HG03135 (cell line): ENCODE measurements at regions not wholly inside any gene's neighbourhood (a gene's known extent, or its start where the extent isn't known, plus 50 kb on each side); places are given as distances from the start of the nearest gene placed in this dataset.
A peak's percentile ranks its signal among the peaks of the same experiment; 100 is the strongest.
"Not testable (repeated sequence)": the region's sequence is repeated elsewhere in the genome, so short reads cannot be mapped to it uniquely, and the experiment has no call there.

Source experiments
- ATAC-seq: cut with Tn5 transposase; IDR thresholded peaks from one replicate; pipeline ENCODE4 v1.9.1; 2021; ENCODE audit warnings: mild to moderate bottlenecking, moderate library complexity; ENCODE audit not compliant: unreplicated experiment

DNA sequence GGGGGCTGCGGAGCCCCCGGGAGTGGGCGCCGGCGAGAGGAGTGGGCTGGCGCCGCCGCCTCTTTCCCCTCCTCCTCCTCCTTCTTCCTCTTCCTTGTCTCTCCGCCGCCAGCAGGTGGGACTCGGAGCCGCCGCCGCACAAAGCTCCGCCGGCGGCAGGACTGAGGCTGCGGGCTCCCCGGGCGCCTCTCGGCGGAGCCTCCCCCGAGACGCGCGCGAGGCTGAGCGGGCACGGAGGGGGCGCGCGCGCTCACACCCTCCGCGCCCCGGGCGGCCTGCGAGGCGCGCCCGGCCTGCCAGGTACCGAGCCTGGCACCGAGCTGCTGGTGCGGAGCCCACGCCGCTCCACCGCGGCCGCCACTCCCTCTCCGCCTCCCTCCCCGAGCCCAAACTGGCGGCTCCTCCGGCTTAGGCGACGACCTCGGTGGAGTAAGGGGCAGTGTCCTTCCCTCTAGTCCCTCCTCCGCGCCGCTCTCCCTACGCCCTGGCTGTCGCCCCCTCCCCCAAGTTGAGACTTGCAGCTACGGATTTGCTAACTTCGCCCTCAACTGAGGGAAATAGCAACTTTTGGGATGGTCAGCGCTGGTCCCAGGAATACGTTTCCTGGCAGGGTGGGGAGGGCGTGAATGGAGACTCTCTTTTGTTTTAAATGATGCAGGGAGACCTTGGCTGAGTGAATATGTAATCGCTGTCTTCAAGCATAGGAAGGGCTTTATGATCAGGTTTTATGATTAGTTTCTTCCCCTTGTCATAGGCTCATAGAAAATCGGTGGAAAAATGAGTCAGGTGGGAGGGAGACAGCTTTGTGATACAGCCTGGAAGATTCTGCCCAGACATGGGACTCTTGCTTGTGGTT lies 199.5 kb upstream of the CAND1 start:
- peak; percentile 59 for ATAC-seq

DNA sequence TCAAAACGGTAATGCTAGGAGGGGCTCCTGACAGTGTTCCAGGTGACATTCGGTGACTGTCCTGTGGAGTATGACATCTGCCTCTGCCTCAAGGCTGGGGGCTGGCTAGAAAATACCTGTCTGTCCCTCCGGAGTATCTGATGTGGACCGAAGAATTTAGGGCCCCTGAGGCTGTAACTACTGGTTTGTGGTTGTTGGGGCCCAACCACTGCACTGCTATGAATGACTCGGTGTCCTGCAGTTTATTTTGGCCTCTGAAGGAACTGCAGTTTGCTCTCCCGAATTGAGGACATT lies 198.9 kb upstream of the CAND1 start:
- ATAC-seq = no peak

DNA sequence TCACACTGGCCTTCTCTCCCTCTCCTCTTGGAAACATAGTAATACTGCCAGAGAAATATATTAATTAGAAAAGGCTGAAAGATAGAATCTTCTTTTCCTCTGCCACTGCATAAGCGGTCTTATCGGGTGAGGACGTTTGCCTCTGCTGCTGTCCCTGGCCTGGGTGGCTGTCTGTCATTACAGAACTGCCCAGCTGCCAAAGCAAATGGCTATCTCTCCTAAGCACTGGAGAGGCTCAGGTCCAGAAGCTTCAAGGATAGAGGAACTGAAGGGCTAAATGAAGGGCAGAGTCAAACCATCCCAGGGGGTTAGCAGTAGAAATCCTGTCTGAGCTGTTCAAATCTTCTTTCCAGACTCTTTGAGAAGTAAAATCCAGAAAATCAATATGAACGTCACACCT lies 198.6 kb upstream of the CAND1 start:
- ATAC-seq = no peak

DNA sequence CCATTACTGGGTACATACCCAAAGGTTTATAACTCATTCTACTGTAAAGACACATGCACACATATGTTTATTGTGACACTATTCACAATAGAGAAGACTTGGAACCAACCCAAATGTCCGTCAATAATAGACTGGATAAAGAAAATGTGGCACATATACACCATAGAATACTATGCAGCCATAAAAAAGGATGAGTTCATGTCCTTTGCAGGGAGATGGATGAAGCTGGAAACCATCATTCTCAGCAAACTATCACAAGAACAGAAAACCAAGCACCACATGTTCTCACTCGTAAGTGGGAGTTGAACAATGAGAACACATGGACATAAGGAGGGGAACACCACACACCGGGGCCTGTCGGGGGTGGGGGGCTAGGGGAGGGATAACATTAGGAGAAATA lies 196.9 kb upstream of the CAND1 start:
- not testable (repeated sequence) for ATAC-seq

DNA sequence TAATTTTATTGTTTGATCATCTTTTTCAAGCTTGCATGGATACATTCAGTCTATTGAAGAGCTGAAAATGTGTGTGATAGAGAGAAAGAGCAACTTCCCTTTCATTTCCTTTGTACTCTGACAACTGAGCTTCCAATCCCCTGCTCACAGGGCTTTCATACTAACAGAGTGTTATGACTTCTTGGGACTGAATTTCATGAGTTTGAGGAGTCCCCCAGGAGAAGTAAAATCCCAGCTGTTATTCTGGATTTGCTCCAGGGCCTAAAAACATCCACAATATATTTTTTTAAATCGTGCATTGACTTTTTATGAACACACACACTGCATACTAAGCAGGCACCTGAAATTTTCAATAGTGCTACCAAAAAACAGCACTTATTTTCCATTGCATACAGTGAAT lies 195.8 kb upstream of the CAND1 start:
- no peak for ATAC-seq

DNA sequence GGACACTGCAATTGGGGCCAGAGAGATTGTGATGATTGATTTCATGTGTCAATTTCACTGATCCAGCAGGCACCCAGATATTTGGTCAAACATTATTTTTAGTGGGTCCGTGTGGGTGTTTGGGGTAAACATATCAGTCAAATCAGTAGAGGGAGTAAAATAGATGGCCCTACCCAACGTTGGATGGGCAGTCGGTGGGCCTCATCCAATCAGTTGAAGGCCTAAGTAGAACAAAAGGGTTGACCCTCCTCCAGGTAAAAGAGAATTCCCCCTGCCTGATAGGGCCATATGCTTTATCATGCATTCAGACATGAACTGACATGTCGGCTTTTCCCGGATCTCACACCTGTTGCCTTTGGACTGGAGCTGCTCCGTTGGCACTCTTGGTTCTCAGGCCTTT lies 195.1 kb upstream of the CAND1 start:
- ATAC-seq = no peak

DNA sequence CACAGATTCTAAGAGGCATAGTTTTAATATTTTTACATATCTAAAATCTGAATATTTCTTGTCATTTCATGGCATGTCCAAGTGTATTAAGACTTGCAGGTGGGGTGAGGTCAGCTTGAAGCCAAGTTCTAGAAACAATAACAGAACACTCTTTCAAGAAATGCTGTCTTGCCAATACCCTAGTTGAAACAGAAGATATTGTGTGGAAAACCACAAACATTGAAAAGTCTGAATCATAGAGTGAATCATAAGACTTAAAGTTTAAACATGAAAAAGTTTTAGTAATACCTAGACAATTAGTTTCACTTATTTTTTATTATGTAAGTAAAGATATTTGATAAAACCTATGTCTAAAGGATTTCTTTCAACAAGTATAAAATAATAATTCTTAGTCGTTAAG lies 191.5 kb upstream of the CAND1 start:
- ATAC-seq = no peak

DNA sequence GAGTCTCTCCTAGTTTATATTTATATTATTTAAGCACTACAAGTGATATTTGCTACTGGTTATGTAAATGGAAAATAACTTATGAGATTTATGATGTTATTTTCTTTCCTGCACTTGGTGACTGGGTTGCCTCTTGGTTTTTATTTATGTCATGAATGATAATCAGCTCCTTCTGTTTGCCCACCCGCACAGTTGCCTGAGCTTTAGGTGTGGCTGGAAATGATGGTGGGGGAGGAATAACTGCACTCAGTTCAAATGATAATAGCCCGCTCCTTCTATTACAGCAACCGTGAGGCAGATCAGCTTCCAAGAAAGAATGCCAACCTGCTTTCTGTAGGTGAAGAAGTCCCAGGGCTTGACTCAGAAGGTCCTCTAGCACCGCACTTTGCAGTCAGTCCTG lies 190.2 kb upstream of the CAND1 start:
- ATAC-seq = no peak

DNA sequence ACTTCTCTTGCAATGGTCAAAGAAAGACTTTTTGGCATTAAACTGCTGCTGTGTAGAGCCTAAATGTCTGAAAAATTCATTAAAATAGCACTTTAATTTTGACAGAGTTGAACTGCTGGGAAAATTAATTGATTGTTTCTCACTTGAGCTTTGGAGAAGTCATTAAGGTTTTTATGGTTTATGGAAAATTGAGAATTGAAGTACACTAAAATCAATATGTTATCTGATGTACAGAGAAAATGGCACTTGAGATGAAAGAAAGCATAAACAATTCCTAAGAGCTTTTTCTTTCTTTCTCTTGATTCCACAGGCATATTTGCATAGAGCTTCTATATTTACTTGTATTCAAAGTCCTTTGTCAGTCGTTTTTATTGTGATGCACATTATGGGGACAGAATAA lies 188.5 kb upstream of the CAND1 start:
- no peak for ATAC-seq

DNA sequence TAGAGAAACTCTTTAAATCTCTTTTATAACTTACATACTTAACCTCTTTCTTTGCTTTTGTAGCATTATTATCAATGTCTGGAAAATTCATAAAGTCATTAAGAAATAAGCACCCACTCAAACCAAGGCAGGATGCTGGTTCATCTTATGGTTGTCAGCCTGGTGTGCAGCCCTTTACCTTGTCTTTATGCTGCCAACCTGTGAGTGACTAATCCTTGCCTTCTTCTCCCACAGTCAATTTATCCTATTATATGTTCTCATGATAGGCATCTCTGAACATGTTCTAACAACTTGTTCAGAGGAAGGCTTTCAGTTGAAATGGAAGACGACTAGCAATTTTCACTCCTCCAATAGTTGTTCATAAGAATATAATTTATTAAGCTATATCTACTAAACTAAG lies 186.9 kb upstream of the CAND1 start:
- no peak for ATAC-seq

DNA sequence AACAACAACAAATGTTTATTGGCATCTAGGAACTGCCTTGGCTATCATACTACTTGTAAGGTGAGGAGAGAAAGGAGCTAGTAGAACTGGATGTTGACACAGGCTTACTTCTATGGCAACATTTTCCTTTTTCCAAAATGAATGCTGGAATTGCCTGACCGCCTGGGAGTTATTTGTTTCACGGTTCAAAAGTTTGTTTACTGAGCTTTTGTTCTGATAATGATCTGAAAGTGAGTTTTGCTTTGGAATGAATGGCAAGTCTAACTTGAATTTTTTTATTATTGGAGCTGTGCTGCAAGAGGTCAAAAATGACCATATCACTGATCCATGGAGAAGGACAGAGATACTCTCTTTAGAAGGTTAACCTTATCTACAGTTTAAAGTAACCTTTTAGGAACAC lies 183.5 kb upstream of the CAND1 start:
- ATAC-seq = no peak

DNA sequence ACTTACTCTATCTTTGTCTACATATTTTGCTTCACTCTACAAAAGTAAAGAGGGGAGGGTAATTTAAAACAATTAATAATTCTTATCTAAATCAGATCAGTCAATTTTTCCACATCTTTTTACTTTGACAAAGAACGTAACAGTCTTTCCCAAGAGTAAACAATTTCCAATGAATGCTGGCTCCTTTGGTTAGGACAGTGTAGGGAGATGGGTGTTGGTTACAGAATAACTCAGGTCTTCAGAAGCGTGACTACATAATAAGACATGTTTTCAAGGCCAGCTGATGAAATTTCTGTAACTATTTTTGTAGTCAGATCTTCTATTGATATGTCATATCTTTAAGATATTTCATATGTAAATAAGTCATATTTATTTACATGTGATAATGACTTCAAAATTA lies 183.0 kb upstream of the CAND1 start:
- ATAC-seq = no peak

DNA sequence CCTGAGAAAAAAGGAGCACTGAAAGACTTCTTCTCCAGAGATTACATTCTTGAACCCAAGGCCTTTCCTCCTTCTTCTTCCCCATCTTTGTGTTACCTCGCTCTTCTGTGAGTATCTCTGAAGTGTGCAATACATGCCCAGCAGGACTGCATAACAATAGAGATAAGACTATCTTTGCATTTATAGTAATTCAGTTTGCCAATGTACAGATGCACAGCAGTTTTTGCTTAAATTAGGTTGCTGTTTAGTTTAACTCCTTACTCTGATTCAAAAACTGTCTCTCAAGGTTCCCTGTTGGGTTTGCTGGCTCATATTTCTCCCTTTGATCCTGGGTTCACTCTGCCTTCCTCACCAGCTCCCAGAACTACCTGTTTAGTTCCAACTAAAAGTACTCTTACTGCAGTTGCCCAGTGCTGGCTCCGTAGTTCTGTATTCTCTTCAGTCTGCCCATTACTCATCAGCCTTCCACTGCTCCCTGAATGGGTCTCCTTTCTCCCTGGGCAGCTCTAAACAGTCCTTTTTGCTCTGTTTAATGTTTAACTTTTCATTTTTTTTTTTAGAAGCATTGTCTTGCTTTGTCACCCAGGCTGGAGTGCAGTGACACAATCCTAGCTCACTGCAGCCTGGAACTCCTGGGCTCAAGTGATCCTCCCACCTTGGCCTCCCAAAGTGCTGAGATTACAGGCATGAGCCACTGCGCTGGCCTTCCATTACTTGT lies 180.6 kb upstream of the CAND1 start:
- no peak for ATAC-seq

DNA sequence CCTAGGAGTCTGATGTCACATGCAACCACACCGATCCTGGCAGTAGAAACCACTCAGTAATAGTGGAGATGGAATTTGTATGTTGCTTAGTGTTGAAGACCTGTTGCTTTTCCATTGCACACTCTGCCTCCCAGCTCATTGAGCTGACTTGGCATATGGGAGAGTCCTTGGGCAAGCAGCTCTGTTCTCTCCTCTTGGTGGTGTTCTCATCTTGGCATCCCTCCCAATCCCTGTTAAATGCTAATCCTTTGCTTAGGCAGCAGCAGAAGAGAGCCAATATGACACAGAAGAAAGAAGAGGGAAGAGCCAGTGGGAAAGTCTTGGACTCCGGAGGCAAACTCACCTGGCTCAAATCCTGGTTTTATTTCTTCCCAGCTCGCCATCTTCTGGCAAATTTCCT lies 178.0 kb upstream of the CAND1 start:
- ATAC-seq = no peak

DNA sequence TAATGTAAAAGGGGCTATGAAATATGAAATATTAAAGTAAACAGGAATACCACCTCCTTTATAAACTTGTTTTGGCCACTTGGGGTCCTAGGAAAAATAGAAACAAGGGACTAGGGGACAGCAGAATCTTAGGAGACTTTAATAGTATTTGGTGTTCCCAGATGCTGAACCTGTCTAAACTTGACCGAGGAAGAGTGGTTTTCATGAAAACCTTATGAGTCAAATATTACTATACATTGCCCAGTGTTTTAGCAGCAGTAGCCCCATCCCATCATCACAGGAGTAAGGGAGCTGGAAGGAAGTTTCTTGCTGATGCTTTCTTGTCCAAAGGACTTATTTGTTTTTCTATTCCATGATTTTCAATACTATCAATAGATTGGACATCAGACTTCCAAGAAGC lies 177.5 kb upstream of the CAND1 start:
- no peak for ATAC-seq

DNA sequence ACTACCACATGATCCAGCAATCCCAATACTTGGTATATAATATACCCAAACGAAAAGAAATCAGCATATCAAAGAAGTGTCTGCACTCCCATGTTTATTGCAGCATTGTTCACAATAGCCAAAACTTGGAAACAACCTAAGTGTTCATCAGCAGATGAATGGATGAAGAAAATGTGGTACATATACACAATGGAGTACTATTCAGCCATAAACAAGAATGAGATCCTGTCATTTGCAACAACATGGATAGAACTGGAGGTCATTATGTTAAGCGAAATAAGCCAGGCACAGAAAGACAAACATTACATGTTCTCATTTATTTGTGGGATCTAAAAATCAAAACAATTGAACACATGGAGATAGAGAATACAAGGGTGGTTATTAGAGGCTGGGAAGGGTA lies 176.2 kb upstream of the CAND1 start:
- ATAC-seq = not testable (repeated sequence)

DNA sequence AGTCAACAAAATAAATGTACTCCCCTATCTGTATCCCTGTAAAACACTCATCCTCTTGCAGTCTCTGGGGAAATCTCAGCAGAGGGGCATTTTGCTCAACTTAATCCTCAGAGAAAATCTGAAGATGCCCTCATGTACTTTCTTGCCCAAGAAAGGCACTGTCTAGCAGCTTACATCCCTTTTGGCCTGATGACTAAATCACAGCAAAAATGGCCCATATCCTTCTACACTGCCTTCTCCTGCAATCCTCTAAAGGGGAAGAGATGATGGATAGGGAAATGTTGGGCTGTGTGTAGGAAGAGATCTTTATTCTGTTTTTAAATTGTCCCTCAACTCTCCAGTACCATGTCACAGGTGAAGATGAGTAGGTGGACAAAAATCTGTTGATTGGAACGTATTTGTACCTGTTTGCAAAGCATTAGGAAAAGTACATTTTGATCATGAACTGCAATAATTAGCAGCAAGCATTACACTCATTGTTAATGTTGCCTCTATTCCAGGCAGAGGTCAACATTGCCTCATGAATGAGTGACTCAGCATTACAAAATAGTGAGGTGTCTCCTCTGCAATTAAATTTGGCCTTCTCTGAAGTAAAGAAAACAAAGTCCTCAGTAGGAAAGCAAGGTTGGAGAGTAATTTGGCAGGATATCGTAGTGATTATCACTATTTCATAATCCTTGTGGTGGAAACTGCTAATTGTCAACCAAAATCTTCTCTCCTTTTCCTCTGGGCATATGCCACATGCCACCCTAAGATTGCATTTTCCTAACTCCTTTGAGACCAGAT lies 172.4 kb upstream of the CAND1 start:
- ATAC-seq = no peak

DNA sequence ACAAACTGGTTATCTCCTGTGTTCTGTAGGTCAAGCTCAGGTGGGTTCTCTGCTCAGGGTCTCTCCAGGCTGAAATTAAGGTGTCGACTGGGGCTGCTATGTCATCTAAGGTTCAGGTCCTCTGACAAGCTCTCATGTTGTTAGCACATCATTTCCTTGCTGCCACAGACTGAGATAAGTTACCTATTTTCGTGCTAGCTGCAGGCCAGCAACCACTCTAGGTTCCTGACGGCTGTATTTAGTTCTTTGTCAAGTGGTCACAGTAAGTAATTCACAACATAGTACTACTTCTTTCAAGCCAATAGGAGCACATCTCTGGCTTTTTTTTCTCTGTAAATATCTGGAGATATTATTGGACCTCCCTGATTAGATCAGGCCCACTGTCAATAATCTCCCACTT lies 169.3 kb upstream of the CAND1 start:
- no peak for ATAC-seq

DNA sequence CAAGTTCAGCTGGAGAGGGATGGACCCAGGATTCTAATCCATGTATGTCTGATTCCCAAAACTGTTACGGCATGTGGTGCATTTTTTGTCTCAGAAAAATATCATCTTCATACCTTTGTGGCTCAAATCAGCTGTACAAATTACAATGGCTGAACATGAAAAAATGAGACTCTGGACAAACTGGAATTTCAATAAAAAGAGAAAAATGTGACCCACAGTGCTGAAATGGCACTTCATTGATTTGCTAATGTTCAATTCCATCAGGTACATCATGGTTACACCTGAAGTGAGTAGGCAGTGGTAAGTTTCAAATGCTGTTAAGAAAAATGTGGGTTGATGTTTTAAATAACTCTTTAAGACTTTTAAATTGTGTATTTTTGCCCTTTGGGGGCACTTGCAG lies 165.6 kb upstream of the CAND1 start:
- ATAC-seq = no peak

DNA sequence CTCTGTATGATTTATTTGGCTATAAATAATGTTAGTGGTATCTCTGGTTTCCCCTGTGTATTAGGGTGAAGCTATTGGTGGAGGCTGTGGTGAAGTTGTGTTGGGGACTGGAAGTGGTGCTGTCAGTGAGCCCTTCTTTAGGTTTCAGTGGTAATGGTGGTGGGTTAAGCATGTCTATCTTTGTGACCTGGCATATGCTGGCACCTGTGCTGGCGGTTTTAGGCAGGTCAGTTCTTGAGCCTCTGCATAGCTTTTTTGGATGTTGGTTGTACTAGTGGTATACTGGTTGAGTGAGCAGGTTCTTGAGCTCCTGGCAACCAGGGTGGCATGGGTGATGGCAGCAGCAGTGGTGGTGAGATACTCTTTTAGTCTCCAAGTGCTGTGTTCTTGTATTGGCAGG lies 161.9 kb upstream of the CAND1 start:
- no peak for ATAC-seq

DNA sequence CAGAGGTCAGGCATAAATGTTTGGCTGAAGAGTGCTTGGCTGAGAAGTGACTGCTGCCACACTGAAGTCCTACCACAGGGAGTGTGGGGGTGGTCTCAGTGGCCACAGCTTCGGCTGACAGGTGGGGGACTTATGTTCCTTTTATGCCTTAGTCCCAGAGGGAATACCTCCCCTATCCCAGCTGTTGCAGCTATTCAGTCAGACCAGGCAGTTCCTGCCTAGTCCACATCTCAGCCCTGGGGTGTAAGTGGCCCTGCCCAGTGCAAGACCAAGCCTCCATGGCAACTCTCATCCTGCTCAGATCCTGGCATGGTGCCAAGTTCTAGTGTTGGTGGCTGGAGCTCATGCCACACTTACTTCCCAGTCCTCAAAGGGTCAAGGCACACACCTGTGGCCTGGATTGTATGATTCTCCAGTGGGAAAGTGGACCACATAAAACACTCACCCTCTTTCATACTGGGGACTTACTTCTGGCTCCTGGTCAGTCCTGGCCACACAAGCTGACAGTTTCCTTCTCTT lies 161.3 kb upstream of the CAND1 start:
- ATAC-seq = no peak

DNA sequence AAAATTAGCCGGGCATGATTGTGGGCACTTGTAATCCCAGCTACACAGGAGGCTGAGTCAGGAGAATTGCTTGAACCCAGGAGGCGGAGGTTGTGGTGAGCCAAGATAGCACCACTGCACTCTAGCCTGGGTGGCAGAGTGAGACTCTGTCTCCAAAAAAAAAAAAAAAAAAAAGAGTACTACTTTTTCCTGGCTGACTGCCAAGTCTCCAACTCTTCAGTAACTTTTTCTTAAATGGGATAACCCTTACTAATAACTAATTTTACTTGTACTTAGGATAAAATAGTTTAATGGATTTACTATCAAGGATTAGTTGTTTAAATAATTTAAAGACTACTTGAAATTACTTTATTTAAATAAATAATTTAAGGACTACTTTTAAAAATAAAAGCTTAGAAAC lies 158.8 kb upstream of the CAND1 start:
- ATAC-seq = not testable (repeated sequence)
